ENCODE measurements at regions not wholly inside any gene's neighbourhood (a gene's known extent, or its start where the extent isn't known, plus 50 kb on each side); places are given as distances from the start of the nearest gene placed in this dataset.

DNA sequence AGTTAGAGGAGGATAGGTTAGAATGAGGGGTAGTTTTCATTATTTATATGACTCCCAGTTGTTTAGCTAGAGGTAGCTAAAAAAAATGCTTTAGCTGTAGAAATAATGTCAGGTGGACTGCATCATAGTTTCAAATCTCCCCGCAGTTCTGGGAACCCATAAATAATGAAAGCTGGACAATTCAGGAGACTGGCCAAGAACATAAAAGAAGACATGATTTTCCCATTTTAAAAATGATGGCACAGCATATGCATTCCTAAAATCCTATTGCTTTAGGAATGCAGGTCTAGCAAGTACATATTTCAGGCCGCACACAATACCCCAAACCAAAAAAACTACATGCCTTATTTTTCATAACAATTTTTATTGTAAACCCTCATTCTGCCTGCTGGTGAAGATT, 143.3 kb downstream of the CTH start:
- no peak for TF ChIP-seq CTCF (conservative IDR thresholded peaks at IDR 0.05; ENCODE audit: low read depth, low read length)
- no peak overlapping the region for H3K4me3 ChIP-seq (ENCODE audit: low read length)

GRCh38 chr1:70556541-70556940, 145.5 kb downstream of the CTH start:
- no peak for TF ChIP-seq CTCF (conservative IDR thresholded peaks at IDR 0.05; ENCODE audit: low read depth, low read length)
- no peak overlapping the region for H3K4me3 ChIP-seq (ENCODE audit: low read length)
- DNase-seq (ENCODE audit: low read depth) = no peak

More for the DNA sequence above, 143.3 kb downstream of the CTH start:
- no peak for DNase-seq (ENCODE audit: low read depth)

- no peak overlapping the region for H3K4me3 ChIP-seq (ENCODE audit: low read length)
- no peak for TF ChIP-seq CTCF (conservative IDR thresholded peaks at IDR 0.05; ENCODE audit: low read depth, low read length)
- DNase-seq (ENCODE audit: low read depth) = no peak
Observed at GRCh38 chr1:70567167-70567566, 156.1 kb downstream of the CTH start.

DNA sequence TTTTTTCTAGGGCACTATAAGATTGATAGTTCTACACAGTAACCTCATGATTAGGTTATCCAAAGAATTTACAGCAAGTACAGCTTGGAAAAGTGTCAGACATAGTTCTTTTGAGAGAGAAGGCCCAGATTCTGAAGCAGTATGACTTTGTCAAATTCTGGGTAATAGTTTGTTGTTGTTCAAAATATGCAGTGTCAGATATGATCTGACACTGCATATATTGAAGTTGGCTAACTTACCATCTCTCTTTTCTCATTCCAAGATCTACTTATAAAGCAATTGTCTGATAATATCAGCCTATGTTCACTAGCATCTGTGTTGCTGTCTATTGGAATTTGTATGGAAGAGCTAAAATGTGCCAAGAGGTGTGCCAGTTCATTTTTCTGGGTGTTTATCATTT, 160.1 kb downstream of the CTH start:
- no peak for DNase-seq (ENCODE audit: low read depth)
- no peak for TF ChIP-seq CTCF (conservative IDR thresholded peaks at IDR 0.05; ENCODE audit: low read depth, low read length)
- no peak overlapping the region for H3K4me3 ChIP-seq (ENCODE audit: low read length)

GRCh38 chr1:70573317-70573843, 162.3 kb downstream of the CTH start:
- no peak for TF ChIP-seq CTCF (conservative IDR thresholded peaks at IDR 0.05; ENCODE audit: low read depth, low read length)
- no peak for DNase-seq (ENCODE audit: low read depth)
- H3K4me3 ChIP-seq (ENCODE audit: low read length) = no peak overlapping the region

DNA sequence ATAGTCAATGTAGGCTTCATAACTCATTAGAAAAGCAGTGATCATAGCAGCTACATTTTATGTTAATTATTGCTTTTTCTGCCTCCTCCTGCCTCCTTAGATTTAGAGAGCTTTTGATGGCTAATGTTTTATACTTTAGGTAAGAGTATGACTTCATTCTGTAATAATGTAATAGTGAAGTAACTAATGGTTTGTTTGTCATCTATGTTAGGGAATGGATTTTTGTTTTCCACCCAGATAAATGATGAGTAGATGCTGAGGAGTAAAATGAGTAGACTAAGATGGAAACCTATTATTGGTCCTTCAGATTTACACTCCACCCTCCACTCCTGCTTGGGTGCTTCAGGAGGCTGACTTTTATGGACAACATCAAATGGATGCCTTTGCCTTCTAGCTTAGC, 170.6 kb downstream of the CTH start:
- no peak overlapping the region for H3K4me3 ChIP-seq (ENCODE audit: low read length)
- TF ChIP-seq CTCF (conservative IDR thresholded peaks at IDR 0.05; ENCODE audit: low read depth, low read length) = no peak
- no peak for DNase-seq (ENCODE audit: low read depth)

DNA sequence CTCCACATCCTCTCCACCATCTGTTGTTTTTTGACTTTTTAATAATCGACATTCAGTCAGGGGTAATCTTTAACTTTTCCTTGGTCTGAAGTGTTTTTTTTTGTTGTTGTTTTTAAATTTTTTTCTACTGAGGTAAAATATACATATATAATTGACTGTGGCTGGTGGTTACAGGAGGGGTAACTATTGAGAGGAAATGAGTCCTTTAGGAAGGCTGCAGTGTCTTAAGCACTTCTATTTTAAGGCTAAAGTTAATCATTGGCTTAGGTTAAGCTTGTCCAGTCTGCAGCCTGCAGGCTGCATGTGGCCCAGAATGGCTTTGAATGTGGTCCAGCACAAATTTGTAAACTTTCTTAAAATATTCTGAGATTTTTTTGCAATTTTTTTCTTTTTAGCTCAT, 172.5 kb downstream of the CTH start:
- DNase-seq (ENCODE audit: low read depth) = no peak

More for the DNA sequence above, 172.5 kb downstream of the CTH start:
- TF ChIP-seq CTCF (conservative IDR thresholded peaks at IDR 0.05; ENCODE audit: low read depth, low read length) = no peak
- no peak overlapping the region for H3K4me3 ChIP-seq (ENCODE audit: low read length)
